K562 (cell line): ENCODE measurements at regions not wholly inside any gene's neighbourhood (a gene's known extent, or its start where the extent isn't known, plus 50 kb on each side); places are given as distances from the start of the nearest gene placed in this dataset.

ENCODE experiments used
- ATAC-seq: fragments of 200-7000 bp; cut with Tn5 transposase; 3 replicates; pipeline ENCODE4 v1.9.1; 2020; ENCODE audit warnings: moderate library complexity
- BruUV-seq: library from RNA; stranded (reverse); fragments of 400-500 nt; replicated peaks from 2 replicates; lab custom pipeline; 2021; lab: Mats Ljungman, UMichigan
- CTCF ChIA-PET: fragments of 300-600 bp; formaldehyde crosslinking; extraction: SDS; loops from one replicate; lab custom pipeline; 2021; ENCODE audit warnings: low intra/inter-chr PET ratio; lab: Yijun Ruan, JAX
- POLR2A ChIA-PET: fragments of 300-600, 350-650 bp; sonication (Branson Sonifier 250); formaldehyde crosslinking; extraction: SDS; loops from one replicate; lab custom pipeline; 2021; ENCODE audit warnings: antibody characterized with exemption, inconsistent platforms; lab: Yijun Ruan, JAX
- DNase-seq, 4 experiments: peaks; one replicate each; pipeline versions ENCODE4 v3.0.0 to v3.0.0-alpha.2; 2011 to 2018; ENCODE audit warnings: low spot score in 3 of 4, mixed read lengths in 3 of 4; ENCODE audit errors: extremely low read depth in 1 of 4
- FAIRE-seq: peaks from 2 replicates; lab custom pipeline; 2011; peaks lifted over from hg19 to GRCh38; lab: Jason Lieb, UNC
- H2AFZ ChIP-seq: 2 replicates; pipeline ENCODE4 v1.6.0; 2011; ENCODE audit warnings: low read depth, low read length, control low read depth, inconsistent platforms
- H3K27ac ChIP-seq: fragments of 200-600 bp; 3 replicates; pipeline ENCODE4 v1.8.0; 2011; ENCODE audit warnings: low read depth, mild to moderate bottlenecking, control low read depth, inconsistent platforms, low read length, moderate library complexity, mixed read lengths; ENCODE audit errors: extremely low read depth
- H3K27me3 ChIP-seq, 2 experiments: fragments of 300-600 bp in 1 of 2; 2 replicates in 1 of 2; 3 replicates in 1 of 2; pipeline versions ENCODE4 v1.6.0 to v1.8.0; 2011; ENCODE audit warnings: inconsistent platforms in 2 of 2, low read length in 2 of 2, mild to moderate bottlenecking in 1 of 2, mixed read lengths in 1 of 2, moderate library complexity in 1 of 2; ENCODE audit not compliant: control insufficient read depth in 2 of 2, insufficient read depth in 2 of 2
- H3K36me3 ChIP-seq: fragments of 300-600 bp; 3 replicates; pipeline ENCODE4 v1.8.0; 2011; ENCODE audit warnings: mild to moderate bottlenecking, low read length, inconsistent platforms; ENCODE audit not compliant: control insufficient read depth, insufficient read depth
- H3K4me1 ChIP-seq, 2 experiments: fragments of 200-600 bp in 1 of 2; replicated peaks in 1 of 2; 2 replicates in 1 of 2; 3 replicates in 1 of 2; pipeline versions ENCODE4 v1.5.1 to v1.8.0; 2011; ENCODE audit warnings: inconsistent platforms in 2 of 2, low read length in 2 of 2, mild to moderate bottlenecking in 1 of 2, mixed read lengths in 1 of 2, moderate library complexity in 1 of 2; ENCODE audit not compliant: control insufficient read depth in 2 of 2, insufficient read depth in 2 of 2
- H3K4me2 ChIP-seq: 2 replicates; pipeline ENCODE4 v1.6.1; 2011; ENCODE audit warnings: low read length, control low read depth, inconsistent platforms, mixed read lengths; ENCODE audit not compliant: insufficient read depth
- H3K4me3 ChIP-seq: fragments of 200-600 bp; sonication (generic), shearing (Covaris generic); 2 replicates; pipeline ENCODE4 v1.5.1; 2016; ENCODE audit warnings: control low read depth, inconsistent platforms
- H3K79me2 ChIP-seq: fragments of 200-600 bp; 3 replicates; pipeline ENCODE4 v1.8.0; 2011; ENCODE audit warnings: low read length, inconsistent platforms; ENCODE audit not compliant: control insufficient read depth, insufficient read depth
- H3K9ac ChIP-seq, 2 experiments: 2 replicates each; pipeline versions ENCODE4 v1.6.0 to v1.6.1; 2011; ENCODE audit warnings: low read depth in 2 of 2, low read length in 2 of 2, control low read depth in 1 of 2, inconsistent platforms in 1 of 2, mild to moderate bottlenecking in 1 of 2, mixed read lengths in 1 of 2; ENCODE audit not compliant: insufficient read depth in 1 of 2
- H3K9me1 ChIP-seq: one replicate; pipeline ENCODE4 v1.6.0; 2011; ENCODE audit warnings: inconsistent platforms, mild to moderate bottlenecking, low read length, moderate library complexity; ENCODE audit not compliant: control insufficient read depth, insufficient read depth
- H3K9me3 ChIP-seq: replicated peaks from 2 replicates; pipeline ENCODE4 v1.5.1; 2011; ENCODE audit warnings: low read depth, low read length, inconsistent platforms; ENCODE audit not compliant: control insufficient read depth, insufficient read depth
- H4K20me1 ChIP-seq: replicated peaks from 2 replicates; pipeline ENCODE4 v1.6.1; 2011; ENCODE audit warnings: low read length, inconsistent platforms, mixed read lengths; ENCODE audit not compliant: control insufficient read depth, insufficient read depth
- DMBX1 ChIP-seq: fragments of 250-450 bp; sonication (Bioruptor Pico); IDR thresholded peaks from 2 replicates; pipeline ENCODE4 v1.8.0; 2022; ENCODE audit warnings: inconsistent platforms, mild to moderate bottlenecking, moderate library complexity, borderline replicate concordance
- GABPA ChIP-seq: fragments of 200-800 bp; sonication (Bioruptor generic); conservative IDR thresholded peaks from 2 replicates; pipeline ENCODE4 v1.6.1; 2016; ENCODE audit warnings: low read depth, missing genetic modification characterization, missing compliant biosample characterization
- GABPB1 ChIP-seq: sonication (generic); formaldehyde crosslinking; IDR thresholded peaks from 2 replicates; pipeline ENCODE4 v1.8.0; 2022; ENCODE audit warnings: mild to moderate bottlenecking, missing genetic modification reagents
- HEY1 ChIP-seq: fragments of 250-450 bp; sonication (Bioruptor Pico); IDR thresholded peaks from 2 replicates; pipeline ENCODE4 v1.5.0; 2020; ENCODE audit warnings: mild to moderate bottlenecking, moderate library complexity, borderline replicate concordance
- KDM1A ChIP-seq, 2 experiments: fragments of 450-650 bp; IDR thresholded peaks; 2 replicates each; pipeline ENCODE4 v1.6.1; 2016; ENCODE audit warnings: mild to moderate bottlenecking in 2 of 2
- NFIX ChIP-seq: fragments of 250-450 bp; sonication (Bioruptor Pico); IDR thresholded peaks from 2 replicates; pipeline ENCODE4 v1.4.0; 2020; ENCODE audit warnings: low read depth, mild to moderate bottlenecking, moderate library complexity
- POLR2B ChIP-seq: fragments of 450-650 bp; IDR thresholded peaks from 2 replicates; pipeline ENCODE4 v1.6.1; 2018; ENCODE audit warnings: low read depth; ENCODE audit not compliant: partially characterized antibody
- THRAP3 ChIP-seq: fragments of 450-650 bp; IDR thresholded peaks from 2 replicates; pipeline ENCODE4 v1.6.1; 2016; ENCODE audit warnings: mild to moderate bottlenecking, inconsistent platforms, borderline replicate concordance
- ZKSCAN8 ChIP-seq: fragments of 200-800 bp; sonication (Bioruptor generic); IDR thresholded peaks from 2 replicates; pipeline ENCODE4 v1.6.1; 2016; ENCODE audit warnings: missing genetic modification characterization, missing compliant biosample characterization
- ZNF124 ChIP-seq: sonication (generic); formaldehyde crosslinking; IDR thresholded peaks from 2 replicates; pipeline ENCODE4 v1.8.1; 2022; ENCODE audit warnings: missing genetic modification reagents
- ZNF143 ChIP-seq: sonication (generic); formaldehyde crosslinking; IDR thresholded peaks from 2 replicates; pipeline ENCODE4 v1.9.0; 2022; ENCODE audit warnings: mild to moderate bottlenecking, missing genetic modification reagents
- ZNF436 ChIP-seq: fragments of 250-450, 450-650 bp; sonication (Bioruptor Pico); formaldehyde crosslinking; IDR thresholded peaks from 2 replicates; pipeline ENCODE4 v1.7.0; 2020; ENCODE audit warnings: mild to moderate bottlenecking
- ZNF551 ChIP-seq: fragments of 250-450 bp; sonication (Bioruptor Pico); IDR thresholded peaks from 2 replicates; pipeline ENCODE4 v1.5.0; 2021; ENCODE audit warnings: mild to moderate bottlenecking, moderate library complexity
- WGBS: fragments of 100-300 bp; shearing (Covaris generic); methylation state at CpG from one replicate; pipeline ENCODE4 v1.1.6; 2016; ENCODE audit warnings: low coverage, mixed read lengths; ENCODE audit not compliant: insufficient coverage; ENCODE audit errors: missing lambda C conversion rate; 5-methylcytosine and 5-hydroxymethylcytosine counted together
- in situ Hi-C: fragments of 300-500 bp; cut with MboI; formaldehyde crosslinking; loops from 4 replicates; pipeline ENCODE4 v1.15.0; 2018; ENCODE audit warnings: inconsistent platforms, mixed read lengths
- intact Hi-C: fragments of 100-400 bp; cut with micrococcal nuclease; formaldehyde crosslinking; loops from 2 replicates; pipeline ENCODE4 v1.14.2; 2022
- TF ChIP-seq, protein P1 (sequence below), 2 experiments: fragments of 450-650 bp; conservative IDR thresholded peaks; 2 replicates each; pipeline ENCODE4 v1.6.1; 2017; ENCODE audit warnings: mild to moderate bottlenecking in 2 of 2, moderate library complexity in 2 of 2

DNA sequence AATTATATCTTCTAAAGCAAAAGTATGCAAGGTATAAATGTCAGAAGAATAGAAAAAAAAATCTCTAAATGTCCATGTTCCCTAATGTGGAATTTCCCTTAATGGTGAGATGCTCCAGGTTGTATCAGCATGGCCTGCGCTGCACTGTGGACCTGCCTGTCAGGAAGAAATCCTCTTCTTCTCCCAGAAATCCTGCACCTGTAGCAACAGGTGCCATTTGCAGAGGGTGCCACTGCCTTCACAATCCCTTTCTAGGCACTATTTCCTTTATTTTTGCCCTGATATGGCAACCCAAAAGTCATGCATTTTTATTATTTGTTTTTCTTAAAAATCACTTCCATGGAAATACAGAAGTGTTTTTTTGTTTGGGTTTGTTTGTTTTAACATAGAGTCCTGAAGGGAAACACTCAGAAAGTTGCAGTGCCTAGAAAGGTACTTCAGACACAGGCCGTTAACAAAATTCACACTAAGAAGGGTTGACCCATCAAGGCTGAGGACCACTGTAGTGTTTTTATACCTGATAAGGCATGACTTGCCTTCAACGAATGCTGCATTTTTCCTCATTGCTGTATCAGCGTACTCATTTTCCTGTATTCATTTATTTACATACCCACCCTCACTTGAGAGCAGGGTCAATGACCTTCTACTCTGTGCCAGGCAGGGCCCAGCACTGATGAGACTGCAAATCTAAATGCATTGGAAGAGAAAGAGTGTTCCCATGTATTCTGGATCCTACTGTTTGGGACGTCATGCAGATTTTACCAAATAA lies 177.8 kb downstream of the SNX18 start:
- Histone ChIP-seq H3K27ac (no peak overlapping the region), H2AFZ (no peak overlapping the region), H3K4me2 (no peak overlapping the region), H3K4me3 (no peak overlapping the region), H3K9me3 (no peaks in the 10 kb centered on the region), H3K36me3 (no peaks in the 10 kb centered on the region), H3K9me1 (no peaks in the 10 kb centered on the region), H4K20me1 (no peaks in the 10 kb centered on the region), H3K4me1 (no peaks in the 10 kb centered on the region), H3K27me3 (no peaks in the 10 kb centered on the region), H3K9ac (no peak overlapping the region), H3K79me2 (no peaks in the 10 kb centered on the region)
- no TSS peak for BruUV-seq
- CTCF ChIA-PET, result no interaction called here
- in situ Hi-C loops (no loop called here), intact Hi-C loops (no loop called here)
- no peak for FAIRE-seq
- DNase-seq, result peak in 1 of 4 experiments; percentile 0
- no peak for TF ChIP-seq ZKSCAN8 (CRISPR knock-in tag)
- TF ChIP-seq ZNF143, result no peak
- no peak for TF ChIP-seq NFIX (CRISPR knock-in tag)
- ATAC-seq, result no peak
- POLR2A ChIA-PET, result interaction anchor here (0.5 kb wide), 1 partner anchor 19 kb away, joined by 3 read pairs; no protein-coding TSS in a partner anchor
- WGBS, result 59% methylated on average over 5 of the region's 5 CpGs

DNA sequence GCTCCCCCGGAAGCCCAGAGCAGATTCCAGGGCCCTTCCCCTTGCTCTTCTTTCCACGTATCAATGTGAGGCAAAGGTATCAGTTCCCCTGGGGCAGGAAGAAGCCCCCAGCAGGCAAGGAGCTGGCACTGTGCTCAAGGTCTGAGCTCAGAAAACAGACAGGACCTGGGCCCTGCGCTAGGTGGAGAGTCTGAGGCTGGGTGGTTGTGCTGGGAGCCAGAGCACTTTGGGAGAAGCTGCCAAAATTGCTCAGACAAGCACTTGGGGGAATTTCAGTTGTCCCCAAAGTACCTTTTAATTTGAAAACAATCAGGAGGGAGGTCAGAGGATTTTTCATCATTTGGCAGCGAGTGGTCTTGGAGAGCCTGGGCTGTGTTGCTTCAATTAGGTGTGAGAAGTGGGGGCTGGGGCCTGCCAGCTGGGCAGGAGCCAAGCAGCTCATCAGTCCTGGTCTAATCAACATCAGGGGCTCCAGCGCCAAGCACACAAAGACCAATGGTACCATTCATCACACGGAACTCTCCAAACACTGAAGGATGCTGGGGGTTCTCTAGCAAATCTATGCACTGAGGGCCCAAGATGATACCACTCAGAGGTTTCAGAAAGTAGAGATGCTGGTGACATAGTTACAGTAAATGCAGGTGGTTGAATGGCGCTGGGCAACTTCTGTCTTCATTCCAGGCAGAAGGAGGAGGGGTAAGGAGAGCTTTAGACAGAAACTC lies 176.5 kb downstream of the SNX18 start:
- H3K4me3 ChIP-seq, result no peak overlapping the region
- intact Hi-C loops (no loop called here), in situ Hi-C loops (no loop called here)
- no peak overlapping the region for H2AFZ ChIP-seq
- H3K9me3 ChIP-seq, result no peaks in the 10 kb centered on the region
- no peak overlapping the region for H3K27ac ChIP-seq
- FAIRE-seq (no peak), ATAC-seq (no peak), DNase-seq (no peak)
- no peak overlapping the region for H3K9ac ChIP-seq
- H3K79me2 ChIP-seq, result no peaks in the 10 kb centered on the region
- 46% methylated on average over 6 of the region's 7 CpGs for WGBS
- CTCF ChIA-PET, result no interaction called here
- no peaks in the 10 kb centered on the region for H3K36me3 ChIP-seq
- H3K9me1 ChIP-seq, result no peaks in the 10 kb centered on the region
- H3K4me2 ChIP-seq, result no peak overlapping the region
- no peaks in the 10 kb centered on the region for H4K20me1 ChIP-seq
- no peaks in the 10 kb centered on the region for H3K4me1 ChIP-seq
- POLR2A ChIA-PET, result interaction anchor here (0.6 to 1.1 kb wide), 2 partner anchors 52 to 1167 kb away, joined by 3 to 5 read pairs; no protein-coding TSS in a partner anchor
- H3K27me3 ChIP-seq, result no peaks in the 10 kb centered on the region
- no TSS peak for BruUV-seq
- TF ChIP-seq KDM1A (IDR thresholded peaks at IDR 0.05), result no peak
- TF ChIP-seq, protein P1, sequence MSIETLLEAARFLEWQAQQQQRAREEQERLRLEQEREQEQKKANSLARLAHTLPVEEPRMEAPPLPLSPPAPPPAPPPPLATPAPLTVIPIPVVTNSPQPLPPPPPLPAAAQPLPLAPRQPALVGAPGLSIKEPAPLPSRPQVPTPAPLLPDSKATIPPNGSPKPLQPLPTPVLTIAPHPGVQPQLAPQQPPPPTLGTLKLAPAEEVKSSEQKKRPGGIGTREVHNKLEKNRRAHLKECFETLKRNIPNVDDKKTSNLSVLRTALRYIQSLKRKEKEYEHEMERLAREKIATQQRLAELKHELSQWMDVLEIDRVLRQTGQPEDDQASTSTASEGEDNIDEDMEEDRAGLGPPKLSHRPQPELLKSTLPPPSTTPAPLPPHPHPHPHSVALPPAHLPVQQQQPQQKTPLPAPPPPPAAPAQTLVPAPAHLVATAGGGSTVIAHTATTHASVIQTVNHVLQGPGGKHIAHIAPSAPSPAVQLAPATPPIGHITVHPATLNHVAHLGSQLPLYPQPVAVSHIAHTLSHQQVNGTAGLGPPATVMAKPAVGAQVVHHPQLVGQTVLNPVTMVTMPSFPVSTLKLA (conservative IDR thresholded peaks at IDR 0.05), result no peak
- TF ChIP-seq GABPB1 (CRISPR knock-in tag), result no peak
- TF ChIP-seq THRAP3, result no peak
- no peak for TF ChIP-seq ZNF124 (CRISPR knock-in tag)
- TF ChIP-seq GABPA, result no peak
- TF ChIP-seq POLR2B, result no peak
- TF ChIP-seq DMBX1 (CRISPR knock-in tag), result no peak
- TF ChIP-seq ZNF436 (CRISPR knock-in tag), result no peak
- TF ChIP-seq ZNF551, result no peak
- TF ChIP-seq HEY1 (CRISPR knock-in tag), result no peak
